PC-9 (cell line): ENCODE measurements at regions not wholly inside any gene's neighbourhood (a gene's known extent, or its start where the extent isn't known, plus 50 kb on each side); places are given as distances from the start of the nearest gene placed in this dataset.

ENCODE experiments used
- BruUV-seq: library from RNA; stranded (reverse); fragments of 400-500 nt; replicated peaks from 2 replicates; lab custom pipeline; 2021; lab: Mats Ljungman, UMichigan
- CTCF ChIA-PET: fragments of 300-600 bp; sonication (Branson Sonifier 250); formaldehyde crosslinking; loops from one replicate; lab custom pipeline; 2022; ENCODE audit warnings: antibody characterized with exemption; lab: Charles Lee
- POLR2A ChIA-PET: fragments of 300-600 bp; sonication (Branson Sonifier 250); formaldehyde crosslinking; loops from one replicate; lab custom pipeline; 2022; ENCODE audit warnings: antibody characterized with exemption; ENCODE audit not compliant: unreplicated experiment; lab: Charles Lee
- DNase-seq, 2 experiments: peaks; one replicate each; pipeline versions ENCODE4 v3.0.0 to v3.0.0-alpha.2; 2015 to 2022; ENCODE audit warnings: mixed read lengths in 1 of 2
- H2AFZ ChIP-seq: fragments of 200-600 bp; sonication (generic); 2 replicates; pipeline ENCODE4 v1.8.1; 2017; ENCODE audit warnings: antibody characterized with exemption
- H3F3A ChIP-seq: fragments of 200-600 bp; sonication (generic); 2 replicates; pipeline ENCODE4 v1.8.1; 2017; ENCODE audit warnings: antibody characterized with exemption, mild to moderate bottlenecking, low read depth; ENCODE audit not compliant: insufficient read depth
- H3K27ac ChIP-seq: fragments of 200-600 bp; sonication (generic); 2 replicates; pipeline ENCODE4 v1.6.1; 2016; ENCODE audit warnings: mixed run types
- H3K27me3 ChIP-seq: fragments of 200-600 bp; sonication (generic); 2 replicates; pipeline ENCODE4 v1.6.1; 2016; ENCODE audit warnings: low read depth, mixed run types; ENCODE audit not compliant: insufficient read depth
- H3K36me3 ChIP-seq: fragments of 200-600 bp; sonication (generic); 2 replicates; pipeline ENCODE4 v1.6.1; 2016; ENCODE audit warnings: low read depth, mixed run types
- H3K4me1 ChIP-seq: fragments of 200-600 bp; sonication (generic); replicated peaks from 2 replicates; pipeline ENCODE4 v1.6.1; 2016; ENCODE audit warnings: mixed run types; ENCODE audit not compliant: insufficient read depth
- H3K4me2 ChIP-seq: fragments of 200-600 bp; sonication (generic); 2 replicates; pipeline ENCODE4 v1.6.1; 2017; ENCODE audit warnings: mixed run types
- H3K4me3 ChIP-seq: fragments of 200-600 bp; sonication (generic); 2 replicates; pipeline ENCODE4 v1.6.1; 2016; ENCODE audit warnings: mixed run types
- H3K79me2 ChIP-seq: fragments of 200-600 bp; sonication (generic); 2 replicates; pipeline ENCODE4 v1.6.1; 2017; ENCODE audit warnings: low read depth, mixed run types
- H3K9me2 ChIP-seq: fragments of 200-600 bp; sonication (generic); 2 replicates; pipeline ENCODE4 v1.8.1; 2017; ENCODE audit warnings: mild to moderate bottlenecking; ENCODE audit not compliant: insufficient read depth
- H3K9me3 ChIP-seq: fragments of 200-600 bp; sonication (generic); 2 replicates; pipeline ENCODE4 v1.8.1; 2016; ENCODE audit warnings: low read depth; ENCODE audit not compliant: insufficient read depth
- H4K20me1 ChIP-seq: fragments of 200-600 bp; sonication (generic); 2 replicates; pipeline ENCODE4 v1.8.1; 2017; ENCODE audit not compliant: insufficient read depth
- EZH2 ChIP-seq: fragments of 200-600 bp; sonication (generic); IDR thresholded peaks from 2 replicates; pipeline ENCODE4 v1.8.0; 2017; ENCODE audit warnings: antibody characterized with exemption, low read depth
- intact Hi-C: fragments of 100-400 bp; cut with micrococcal nuclease; formaldehyde crosslinking; loops from one replicate; pipeline ENCODE4 v1.10.0; 2022; ENCODE audit not compliant: unreplicated experiment
- TF ChIP-seq, protein P1 (sequence below): fragments of 200-600 bp; sonication (generic); conservative IDR thresholded peaks from 2 replicates; pipeline ENCODE4 v1.6.1; 2017; ENCODE audit warnings: mixed run types, antibody characterized with exemption, mild to moderate bottlenecking, moderate library complexity

DNA sequence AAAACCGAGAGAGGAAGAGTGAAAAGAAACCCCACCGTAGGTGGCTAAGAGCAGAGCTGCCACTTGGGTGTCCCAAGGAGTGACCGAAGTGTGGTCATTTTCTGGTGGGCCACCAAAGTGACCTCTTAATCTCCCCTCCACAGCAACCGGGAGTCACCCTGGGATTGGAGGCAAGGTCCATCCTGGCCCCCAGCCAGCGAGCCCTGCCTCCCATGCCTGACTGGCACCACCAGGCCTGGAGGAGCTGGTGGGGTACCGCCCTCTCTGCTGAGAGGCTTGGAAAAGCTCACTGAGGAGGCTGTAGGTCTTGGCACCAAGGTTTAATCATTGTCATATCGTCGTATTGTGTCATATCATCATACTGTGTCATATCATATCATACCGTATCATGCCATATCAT is 74.0 kb upstream of the TRPM1 start:
- no TSS peak for BruUV-seq
- intact Hi-C loops = no loop called here
- H3K4me2 ChIP-seq = no peak overlapping the region
- H3K27me3 ChIP-seq = peaks cover 8% of the 10 kb centered on the region; the same call in 1 of the 2 replicates
- POLR2A ChIA-PET = no interaction called here
- H3K9me2 ChIP-seq = no peaks in the 10 kb centered on the region
- no peak for DNase-seq
- H3K36me3 ChIP-seq = no peaks in the 10 kb centered on the region
- no peak overlapping the region for H2AFZ ChIP-seq
- H3K79me2 ChIP-seq = no peaks in the 10 kb centered on the region
- TF ChIP-seq EZH2 = no peak
- TF ChIP-seq, protein P1, sequence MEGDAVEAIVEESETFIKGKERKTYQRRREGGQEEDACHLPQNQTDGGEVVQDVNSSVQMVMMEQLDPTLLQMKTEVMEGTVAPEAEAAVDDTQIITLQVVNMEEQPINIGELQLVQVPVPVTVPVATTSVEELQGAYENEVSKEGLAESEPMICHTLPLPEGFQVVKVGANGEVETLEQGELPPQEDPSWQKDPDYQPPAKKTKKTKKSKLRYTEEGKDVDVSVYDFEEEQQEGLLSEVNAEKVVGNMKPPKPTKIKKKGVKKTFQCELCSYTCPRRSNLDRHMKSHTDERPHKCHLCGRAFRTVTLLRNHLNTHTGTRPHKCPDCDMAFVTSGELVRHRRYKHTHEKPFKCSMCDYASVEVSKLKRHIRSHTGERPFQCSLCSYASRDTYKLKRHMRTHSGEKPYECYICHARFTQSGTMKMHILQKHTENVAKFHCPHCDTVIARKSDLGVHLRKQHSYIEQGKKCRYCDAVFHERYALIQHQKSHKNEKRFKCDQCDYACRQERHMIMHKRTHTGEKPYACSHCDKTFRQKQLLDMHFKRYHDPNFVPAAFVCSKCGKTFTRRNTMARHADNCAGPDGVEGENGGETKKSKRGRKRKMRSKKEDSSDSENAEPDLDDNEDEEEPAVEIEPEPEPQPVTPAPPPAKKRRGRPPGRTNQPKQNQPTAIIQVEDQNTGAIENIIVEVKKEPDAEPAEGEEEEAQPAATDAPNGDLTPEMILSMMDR = no peak
- no peaks in the 10 kb centered on the region for H3K9me3 ChIP-seq
- CTCF ChIA-PET = no interaction called here
- no peaks in the 10 kb centered on the region for H4K20me1 ChIP-seq
- no peak overlapping the region for H3K4me3 ChIP-seq
- H3F3A ChIP-seq = no peaks in the 10 kb centered on the region
- H3K27ac ChIP-seq = no peak overlapping the region
- H3K4me1 ChIP-seq = no peaks in the 10 kb centered on the region

DNA sequence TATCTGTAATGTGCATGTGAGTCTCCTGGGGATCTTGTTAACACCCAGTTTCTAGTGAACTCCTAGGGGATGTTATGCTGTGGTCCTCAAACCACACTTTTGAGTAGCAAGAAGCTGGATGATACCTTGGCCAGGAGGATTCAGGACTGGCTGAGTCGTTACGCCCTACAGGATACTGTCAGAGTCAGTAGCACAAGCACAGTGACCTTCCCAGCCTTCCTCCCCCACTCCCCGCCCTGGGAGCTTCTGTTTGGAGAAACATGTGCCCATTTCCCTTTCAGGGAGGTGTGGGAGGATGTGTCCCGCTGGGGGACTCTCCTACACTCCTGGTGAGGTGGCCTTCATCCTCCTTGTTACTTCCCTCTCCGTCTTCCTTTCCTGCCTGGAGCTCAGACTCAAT is 76.4 kb upstream of the TRPM1 start:
- H3K36me3 ChIP-seq = no peaks in the 10 kb centered on the region
- POLR2A ChIA-PET = no interaction called here
- no peak overlapping the region for H3K4me3 ChIP-seq
- H3K4me2 ChIP-seq = no peak overlapping the region
- DNase-seq = no peak
- CTCF ChIA-PET = no interaction called here
- no peaks in the 10 kb centered on the region; the same call in 1 of the 2 replicates for H3K27me3 ChIP-seq
- H3F3A ChIP-seq = no peaks in the 10 kb centered on the region
- no peaks in the 10 kb centered on the region for H3K9me2 ChIP-seq
- no peak overlapping the region for H3K27ac ChIP-seq
- BruUV-seq = no TSS peak
- H2AFZ ChIP-seq = no peak overlapping the region
- no peaks in the 10 kb centered on the region for H3K79me2 ChIP-seq
- H3K9me3 ChIP-seq = no peaks in the 10 kb centered on the region
- no peaks in the 10 kb centered on the region for H4K20me1 ChIP-seq
- TF ChIP-seq, protein P1 = no peak
- TF ChIP-seq EZH2 = no peak
- intact Hi-C loops = no loop called here
- H3K4me1 ChIP-seq = no peaks in the 10 kb centered on the region

DNA sequence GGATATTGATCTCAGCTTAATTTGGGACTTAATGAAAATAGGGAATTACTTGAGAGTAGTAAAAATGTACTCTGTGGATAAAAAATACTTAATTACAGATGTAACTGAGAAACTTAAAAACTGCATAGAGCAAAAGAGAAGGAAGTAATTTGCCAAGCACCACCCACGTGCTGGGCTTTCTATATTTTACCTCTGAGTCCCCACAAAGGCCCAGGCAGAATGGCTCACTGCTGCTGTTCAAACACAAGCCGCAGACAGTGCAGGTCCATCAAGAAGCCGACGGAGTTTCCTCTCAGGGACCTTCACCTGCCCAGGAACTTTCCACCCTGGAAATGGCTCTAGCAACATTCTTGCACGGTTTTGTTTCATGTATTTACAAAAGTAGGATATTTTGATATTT is 77.2 kb upstream of the TRPM1 start:
- Histone ChIP-seq H3K27me3 (no peaks in the 10 kb centered on the region; the same call in 1 of the 2 replicates), H3K4me1 (no peaks in the 10 kb centered on the region), H3K4me3 (no peak overlapping the region), H3K36me3 (no peaks in the 10 kb centered on the region), H3F3A (no peaks in the 10 kb centered on the region), H3K9me3 (no peaks in the 10 kb centered on the region), H4K20me1 (no peaks in the 10 kb centered on the region), H3K9me2 (no peaks in the 10 kb centered on the region), H3K79me2 (no peaks in the 10 kb centered on the region), H2AFZ (no peak overlapping the region), H3K27ac (no peak overlapping the region), H3K4me2 (no peak overlapping the region)
- ChIA-PET POLR2A (no interaction called here), CTCF (no interaction called here)
- BruUV-seq = no TSS peak
- intact Hi-C loops = no loop called here
- no peak for DNase-seq
- TF ChIP-seq, protein P1 = no peak
- TF ChIP-seq EZH2 = no peak
